Left ventricle myocardium inferior (tissue), 1 donor: ENCODE measurements at regions not wholly inside any gene's neighbourhood (a gene's known extent, or its start where the extent isn't known, plus 50 kb on each side); places are given as distances from the start of the nearest gene placed in this dataset.

Source experiments
- DNase-seq: peaks from one replicate; pipeline ENCODE4 v3.0.0-alpha.2; 2020
- H3K27ac ChIP-seq: fragments of 200-600 bp; replicated peaks from 2 replicates; pipeline ENCODE4 v1.8.0; 2021
- H3K27me3 ChIP-seq: fragments of 200-600 bp; 2 replicates; pipeline ENCODE4 v1.8.0; 2021; ENCODE audit warnings: low read depth
- H3K36me3 ChIP-seq: fragments of 200-600 bp; 2 replicates; pipeline ENCODE4 v1.8.0; 2021
- H3K4me1 ChIP-seq: fragments of 200-600 bp; 2 replicates; pipeline ENCODE4 v1.8.0; 2021
- H3K4me3 ChIP-seq: fragments of 200-600 bp; 2 replicates; pipeline ENCODE4 v1.8.0; 2021; ENCODE audit warnings: mild to moderate bottlenecking, moderate library complexity
- H3K9me3 ChIP-seq: fragments of 200-600 bp; replicated peaks from 2 replicates; pipeline ENCODE4 v1.8.0; 2021
- intact Hi-C: fragments of 100-400 bp; cut with micrococcal nuclease; formaldehyde crosslinking; loops from one replicate; pipeline ENCODE4 v1.11.0; 2022
- TF ChIP-seq, protein P1 (sequence below): fragments of 200-600 bp; IDR thresholded peaks from 2 replicates; pipeline ENCODE4 v1.8.0; 2021; ENCODE audit warnings: antibody characterized with exemption, mild to moderate bottlenecking, borderline replicate concordance
- donor health status: DM: no; HTN: yes; CAD: no; lungs with severe emphysema.

DNA sequence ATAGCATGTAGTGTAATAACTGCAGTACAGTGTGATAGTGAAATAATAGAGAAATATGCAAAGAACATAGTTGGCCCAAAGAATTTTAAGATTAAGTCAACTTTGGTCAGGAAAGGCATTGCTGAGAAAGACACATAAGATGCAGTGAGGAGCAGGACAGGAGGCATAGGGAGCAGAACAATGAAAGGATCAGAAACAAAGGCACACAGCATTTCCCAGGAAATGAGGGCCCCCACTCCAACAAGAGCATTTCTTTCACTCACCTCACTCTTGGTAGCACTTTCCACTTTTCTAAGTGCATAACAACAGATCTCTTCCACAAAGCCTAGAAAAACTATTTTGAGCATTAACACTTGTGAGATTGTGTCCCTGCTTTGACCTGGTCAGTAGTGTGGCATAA lies 238.4 kb upstream of the FAT3 start:
- no peak for DNase-seq
- Histone ChIP-seq H3K4me1 (peaks cover 7% of the 10 kb centered on the region), H3K27me3 (no peaks in the 10 kb centered on the region), H3K36me3 (no peaks in the 10 kb centered on the region), H3K4me3 (no peak overlapping the region), H3K27ac (no peak overlapping the region), H3K9me3 (peaks cover 9% of the 10 kb centered on the region)
- TF ChIP-seq, protein P1, sequence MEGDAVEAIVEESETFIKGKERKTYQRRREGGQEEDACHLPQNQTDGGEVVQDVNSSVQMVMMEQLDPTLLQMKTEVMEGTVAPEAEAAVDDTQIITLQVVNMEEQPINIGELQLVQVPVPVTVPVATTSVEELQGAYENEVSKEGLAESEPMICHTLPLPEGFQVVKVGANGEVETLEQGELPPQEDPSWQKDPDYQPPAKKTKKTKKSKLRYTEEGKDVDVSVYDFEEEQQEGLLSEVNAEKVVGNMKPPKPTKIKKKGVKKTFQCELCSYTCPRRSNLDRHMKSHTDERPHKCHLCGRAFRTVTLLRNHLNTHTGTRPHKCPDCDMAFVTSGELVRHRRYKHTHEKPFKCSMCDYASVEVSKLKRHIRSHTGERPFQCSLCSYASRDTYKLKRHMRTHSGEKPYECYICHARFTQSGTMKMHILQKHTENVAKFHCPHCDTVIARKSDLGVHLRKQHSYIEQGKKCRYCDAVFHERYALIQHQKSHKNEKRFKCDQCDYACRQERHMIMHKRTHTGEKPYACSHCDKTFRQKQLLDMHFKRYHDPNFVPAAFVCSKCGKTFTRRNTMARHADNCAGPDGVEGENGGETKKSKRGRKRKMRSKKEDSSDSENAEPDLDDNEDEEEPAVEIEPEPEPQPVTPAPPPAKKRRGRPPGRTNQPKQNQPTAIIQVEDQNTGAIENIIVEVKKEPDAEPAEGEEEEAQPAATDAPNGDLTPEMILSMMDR = no peak
- intact Hi-C loops = no loop called here

DNA sequence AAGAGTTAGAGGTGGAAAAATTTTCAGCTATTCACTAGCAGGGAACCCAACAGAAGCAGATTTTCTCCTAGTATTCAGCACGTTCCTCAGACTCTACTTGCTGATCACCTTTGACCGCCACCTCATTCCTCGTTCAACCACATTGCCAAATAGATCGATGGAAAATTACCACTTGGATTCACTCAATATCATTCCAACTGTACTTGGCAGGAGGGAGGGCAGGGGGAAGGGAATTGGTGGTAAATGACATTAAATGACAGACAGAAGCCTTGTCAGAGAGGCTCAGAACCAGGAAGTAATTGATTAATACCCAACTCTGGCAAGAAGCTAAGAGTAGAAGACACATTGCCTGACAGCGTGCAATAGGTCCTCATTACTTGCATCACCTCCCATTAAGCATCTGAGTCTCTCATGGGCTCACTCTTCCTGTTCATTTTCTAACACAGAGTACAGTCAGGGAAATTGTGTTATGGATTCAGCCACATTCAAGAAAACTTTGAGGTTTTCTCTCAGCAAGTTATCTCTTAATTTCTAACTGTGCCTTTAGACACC lies 240.5 kb upstream of the FAT3 start:
- Histone ChIP-seq H3K27me3 (no peaks in the 10 kb centered on the region), H3K4me1 (peaks cover 7% of the 10 kb centered on the region), H3K4me3 (no peak overlapping the region), H3K9me3 (peaks cover 13% of the 10 kb centered on the region), H3K27ac (no peak overlapping the region), H3K36me3 (no peaks in the 10 kb centered on the region)
- DNase-seq = no peak
- TF ChIP-seq, protein P1 = no peak
- intact Hi-C loops = loop anchor here (5.0 kb wide), 1 partner anchor 1718 kb away; no protein-coding TSS in a partner anchor

DNA sequence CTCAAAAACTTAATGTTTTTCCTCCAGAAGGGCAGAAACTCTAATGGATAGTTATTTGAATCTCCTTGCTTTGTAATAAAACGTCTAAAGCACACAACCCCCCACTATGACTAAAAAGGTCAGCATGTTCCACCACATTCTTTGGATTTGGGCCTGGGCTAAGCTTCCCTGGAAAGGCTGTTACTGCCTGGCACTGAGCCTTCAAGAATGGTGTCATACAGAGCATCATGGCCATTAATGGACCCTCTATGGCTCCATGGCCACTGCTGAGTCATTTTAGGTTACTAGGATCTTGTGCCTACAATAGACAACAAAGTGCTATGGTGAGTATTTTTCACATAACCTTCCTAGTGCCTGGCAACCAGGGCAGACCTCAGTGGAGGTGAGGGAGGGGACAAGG lies 242.6 kb upstream of the FAT3 start:
- DNase-seq = no peak

DNA sequence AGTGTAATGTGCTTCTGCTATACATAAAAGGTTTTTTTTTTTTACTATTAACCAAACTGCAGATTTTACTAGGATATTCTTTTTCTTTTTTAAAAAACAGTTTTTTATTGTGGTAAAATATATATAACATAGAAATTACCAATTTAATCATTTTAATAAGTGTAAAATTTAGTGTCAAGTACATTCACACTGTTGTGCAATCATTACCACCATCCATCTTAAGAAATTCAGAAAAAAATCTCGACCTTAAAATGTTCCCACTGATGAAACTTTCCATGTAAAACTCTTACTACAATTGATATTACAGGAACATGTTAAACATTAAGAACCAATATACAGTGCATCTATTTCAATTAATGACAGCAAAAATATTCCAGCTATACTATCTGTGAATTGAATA lies 244.8 kb upstream of the FAT3 start:
- no peaks in the 10 kb centered on the region for H3K36me3 ChIP-seq
- TF ChIP-seq, protein P1 = no peak
- H3K4me1 ChIP-seq = peaks cover 7% of the 10 kb centered on the region
- H3K27me3 ChIP-seq = no peaks in the 10 kb centered on the region
- H3K9me3 ChIP-seq = peaks cover 3% of the 10 kb centered on the region
- H3K27ac ChIP-seq = no peak overlapping the region
- intact Hi-C loops = loop anchor here (5.0 kb wide), 1 partner anchor 1723 kb away; no protein-coding TSS in a partner anchor
- no peak for DNase-seq
- H3K4me3 ChIP-seq = no peak overlapping the region

More for the DNA sequence above, 242.6 kb upstream of the FAT3 start:
- Histone ChIP-seq H3K36me3 (no peaks in the 10 kb centered on the region), H3K9me3 (peaks cover 3% of the 10 kb centered on the region), H3K27me3 (no peaks in the 10 kb centered on the region), H3K4me3 (no peak overlapping the region), H3K4me1 (peaks cover 7% of the 10 kb centered on the region), H3K27ac (no peak overlapping the region)
- intact Hi-C loops = loop anchor here (5.0 kb wide), 1 partner anchor 1720 kb away; no protein-coding TSS in a partner anchor
- TF ChIP-seq, protein P1 = no peak

DNA sequence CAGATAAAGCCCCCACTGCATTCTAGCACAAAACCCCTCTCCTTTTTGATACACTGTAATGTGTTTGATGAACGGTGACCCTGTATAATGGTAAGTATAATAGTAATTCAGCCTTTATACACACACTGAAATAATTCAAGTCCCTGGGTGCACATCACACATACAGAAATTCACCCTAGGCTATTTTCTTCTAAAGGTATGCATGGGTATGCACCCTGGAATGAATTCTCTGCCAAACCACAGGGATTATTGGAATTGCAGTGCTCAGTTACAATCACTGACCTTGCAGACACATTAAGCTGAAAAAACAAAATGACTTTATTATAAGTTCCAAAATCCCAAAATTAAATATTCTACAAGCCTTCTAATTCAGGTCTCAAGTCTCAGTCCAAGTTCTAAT lies 245.9 kb upstream of the FAT3 start:
- no peak overlapping the region for H3K4me3 ChIP-seq
- no peak overlapping the region for H3K27ac ChIP-seq
- H3K4me1 ChIP-seq = peaks cover 7% of the 10 kb centered on the region
- no peaks in the 10 kb centered on the region for H3K27me3 ChIP-seq
- TF ChIP-seq, protein P1 = no peak
- intact Hi-C loops = no loop called here
- no peaks in the 10 kb centered on the region for H3K36me3 ChIP-seq
- DNase-seq = no peak
- peaks cover 3% of the 10 kb centered on the region for H3K9me3 ChIP-seq
